HG03095 (cell line): ENCODE measurements at regions not wholly inside any gene's neighbourhood (a gene's known extent, or its start where the extent isn't known, plus 50 kb on each side); places are given as distances from the start of the nearest gene placed in this dataset.

Source experiments
- ATAC-seq: cut with Tn5 transposase; IDR thresholded peaks from one replicate; pipeline ENCODE4 v1.9.1; 2021; ENCODE audit warnings: moderate library complexity; ENCODE audit not compliant: unreplicated experiment

- no peak for ATAC-seq
These were observed 101.9 kb upstream of the SLC44A1 start for GRCh38 chr9:105142406-105143135.

GRCh38 chr9:105143136-105143430 is 101.4 kb upstream of the SLC44A1 start:
- ATAC-seq = no peak

- ATAC-seq = no peak
These were observed 100.4 kb upstream of the SLC44A1 start for GRCh38 chr9:105144076-105144475.

- ATAC-seq = no peak
These were observed 99.6 kb upstream of the SLC44A1 start for GRCh38 chr9:105144841-105145240.

- no peak for ATAC-seq
These were observed 97.8 kb upstream of the SLC44A1 start for GRCh38 chr9:105146677-105147076.

- ATAC-seq = no peak
These were observed 97.2 kb upstream of the SLC44A1 start for GRCh38 chr9:105147110-105147871.

GRCh38 chr9:105148328-105149006 is 96.0 kb upstream of the SLC44A1 start:
- ATAC-seq = no peak

GRCh38 chr9:105150991-105151685 is 93.3 kb upstream of the SLC44A1 start:
- no peak for ATAC-seq

- no peak for ATAC-seq
These were observed 92.8 kb upstream of the SLC44A1 start for GRCh38 chr9:105151686-105151995.

- ATAC-seq = no peak
These were observed 89.7 kb upstream of the SLC44A1 start for GRCh38 chr9:105154723-105155191.

- peak; percentile 69 for ATAC-seq
These were observed 87.3 kb upstream of the SLC44A1 start for GRCh38 chr9:105157171-105157583.

- no peak for ATAC-seq
These were observed 86.4 kb upstream of the SLC44A1 start for GRCh38 chr9:105158020-105158419.

- ATAC-seq = no peak
These were observed 85.6 kb upstream of the SLC44A1 start for GRCh38 chr9:105158898-105159297.

- ATAC-seq = no peak
These were observed 75.6 kb upstream of the SLC44A1 start for GRCh38 chr9:105168870-105169319.

GRCh38 chr9:105171076-105171475 is 73.4 kb upstream of the SLC44A1 start:
- ATAC-seq = no peak

- no peak for ATAC-seq
These were observed 72.9 kb upstream of the SLC44A1 start for GRCh38 chr9:105171589-105171988.

GRCh38 chr9:105172436-105172835 is 72.0 kb upstream of the SLC44A1 start:
- ATAC-seq = no peak

- no peak for ATAC-seq
These were observed 71.1 kb upstream of the SLC44A1 start for GRCh38 chr9:105173306-105173705.

GRCh38 chr9:105173826-105174225 is 70.6 kb upstream of the SLC44A1 start:
- no peak for ATAC-seq

GRCh38 chr9:105176194-105176593 is 68.3 kb upstream of the SLC44A1 start:
- no peak for ATAC-seq

GRCh38 chr9:105178076-105178475 is 66.4 kb upstream of the SLC44A1 start:
- no peak for ATAC-seq
